ENCODE measurements at regions not wholly inside any gene's neighbourhood (a gene's known extent, or its start where the extent isn't known, plus 50 kb on each side); places are given as distances from the start of the nearest gene placed in this dataset.

DNA sequence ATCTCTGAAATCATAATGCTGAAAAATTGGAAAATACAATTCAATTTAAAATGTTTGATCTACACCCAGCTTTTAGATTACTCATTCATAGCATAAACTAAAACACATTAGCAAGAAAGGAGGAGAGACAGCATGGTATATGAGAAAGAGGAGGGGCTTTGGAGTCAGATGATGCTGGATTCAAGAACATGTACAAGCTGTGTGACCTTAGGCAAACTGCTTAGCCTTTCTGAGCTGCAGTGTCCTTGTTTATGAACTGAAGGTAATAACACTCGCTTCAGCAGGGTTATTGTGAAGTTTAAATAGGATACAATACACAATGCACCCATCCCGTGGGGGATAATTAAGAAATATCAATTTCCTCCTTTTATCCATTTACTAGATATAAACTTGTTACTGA, 79.2 kb downstream of the MAP1LC3B2 start:
- no peak overlapping the region for H3K4me3 Mint-ChIP-seq
- no peak overlapping the region for H3K27ac Mint-ChIP-seq
- CTCF ChIA-PET = no interaction called here
- Histone ChIP-seq H3K27ac (ENCODE audit: low read depth, low read length) (no peak overlapping the region), H3K27me3 (ENCODE audit: insufficient read depth, low read length, poor library complexity, severe bottlenecking) (no peaks in the 10 kb centered on the region), H3K4me1 (ENCODE audit: insufficient read depth, low read length) (no peaks in the 10 kb centered on the region), H3K9me3 (ENCODE audit: low read length) (no peaks in the 10 kb centered on the region), H3K36me3 (ENCODE audit: insufficient read depth, low read length) (no peaks in the 10 kb centered on the region), H3K4me3 (ENCODE audit: low read length) (no peak overlapping the region)
- no peak for DNase-seq
- peaks cover 8 to 14% of the 10 kb centered on the region in 2 donors for H3K27me3 Mint-ChIP-seq
- peaks cover 0 to 2% (median 0%) of the 10 kb centered on the region in 5 donors for H3K9me3 Mint-ChIP-seq
- no peaks in the 10 kb centered on the region for H3K36me3 Mint-ChIP-seq
- POLR2A ChIA-PET = no interaction called here
- peaks cover 0 to 3% (median 0%) of the 10 kb centered on the region in 3 donors for H3K4me1 Mint-ChIP-seq

DNA sequence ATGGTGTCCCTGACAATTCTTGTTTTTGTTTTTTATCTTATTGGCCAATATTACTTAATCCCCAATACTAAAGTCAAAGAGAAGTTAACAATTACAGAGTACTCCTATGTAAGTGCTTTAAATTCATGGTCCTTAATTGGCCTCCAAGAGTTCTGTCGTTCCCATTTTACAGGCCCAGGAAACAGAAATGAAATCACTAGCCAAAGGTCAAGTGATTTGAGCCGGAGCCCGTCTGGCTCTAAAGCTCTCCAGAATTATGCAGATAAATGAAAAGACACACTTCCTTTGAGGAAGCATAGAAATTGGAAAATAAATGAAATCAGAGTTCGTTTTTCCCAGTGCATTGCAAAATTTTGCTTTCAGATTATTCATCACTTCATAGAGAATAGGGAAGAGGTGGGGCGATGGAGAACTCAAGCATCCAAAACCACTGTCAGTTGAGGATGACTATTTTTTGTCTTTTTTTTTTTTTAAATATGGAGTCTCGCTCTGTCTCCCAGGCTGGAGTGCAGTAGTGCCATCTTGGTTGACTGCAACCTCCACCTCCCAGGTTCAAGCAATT, 78.5 kb downstream of the MAP1LC3B2 start:
- no peaks in the 10 kb centered on the region for H3K4me1 ChIP-seq (ENCODE audit: insufficient read depth, low read length)
- H3K4me3 ChIP-seq (ENCODE audit: low read length) = no peak overlapping the region
- H3K27ac Mint-ChIP-seq = no peak overlapping the region
- no peaks in the 10 kb centered on the region for H3K27me3 ChIP-seq (ENCODE audit: insufficient read depth, low read length, poor library complexity, severe bottlenecking)
- no peak overlapping the region for H3K27ac ChIP-seq (ENCODE audit: low read depth, low read length)
- ChIA-PET CTCF (no interaction called here), POLR2A (no interaction called here)
- peaks cover 11 to 21% of the 10 kb centered on the region in 2 donors for H3K27me3 Mint-ChIP-seq
- no peaks in the 10 kb centered on the region for H3K9me3 ChIP-seq (ENCODE audit: low read length)
- H3K4me3 Mint-ChIP-seq = no peak overlapping the region
- no peaks in the 10 kb centered on the region for H3K36me3 ChIP-seq (ENCODE audit: insufficient read depth, low read length)
- peaks cover 0 to 3% (median 0%) of the 10 kb centered on the region in 3 donors for H3K4me1 Mint-ChIP-seq
- DNase-seq = no peak
- peaks cover 0 to 2% (median 0%) of the 10 kb centered on the region in 3 donors for H3K36me3 Mint-ChIP-seq
- H3K9me3 Mint-ChIP-seq = peaks cover 0 to 2% (median 0%) of the 10 kb centered on the region in 5 donors

DNA sequence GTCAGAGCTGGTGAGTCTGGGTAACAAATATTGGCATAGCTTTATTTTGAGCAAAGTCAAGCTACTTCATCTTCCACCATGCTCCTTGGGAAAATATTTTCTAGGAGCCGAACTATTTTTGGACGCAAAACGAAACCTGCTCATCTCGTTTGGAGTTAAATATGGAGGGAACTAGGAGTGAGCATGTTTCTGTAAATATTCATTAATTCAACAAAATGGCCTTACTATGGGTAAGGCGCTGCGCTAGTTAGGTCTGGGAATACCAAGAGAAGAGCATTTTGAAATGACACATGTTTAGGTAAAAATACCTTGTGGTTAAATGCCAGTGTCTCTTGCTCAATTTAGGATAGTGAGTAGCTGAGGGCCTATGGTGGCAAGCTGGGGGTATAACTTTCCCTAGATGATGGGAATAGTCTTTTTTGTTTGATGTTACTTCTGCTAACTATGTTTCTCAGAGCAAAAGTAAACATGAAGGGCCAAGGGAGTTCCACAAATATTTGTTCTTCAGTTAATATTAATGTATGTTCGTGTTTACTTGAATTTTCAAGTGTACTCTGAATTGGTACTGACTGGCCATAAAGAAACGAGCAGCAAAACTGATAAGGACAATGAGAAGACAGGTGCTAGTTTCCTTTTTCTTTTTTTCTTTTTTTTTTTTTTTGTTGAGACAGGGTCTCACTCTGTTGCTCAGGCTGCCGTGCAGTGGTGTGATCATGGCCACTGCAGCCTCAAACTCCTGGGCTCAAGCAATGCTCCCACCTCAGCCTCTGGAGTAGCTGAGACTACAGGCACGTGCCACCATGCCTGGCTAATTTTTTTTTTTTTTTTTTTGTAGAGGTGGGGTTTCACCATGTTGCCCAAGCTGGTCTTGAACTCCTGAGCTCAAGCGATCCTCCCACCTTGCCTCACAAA, 77.7 kb downstream of the MAP1LC3B2 start:
- Mint-ChIP-seq H3K4me1 (peaks cover 0 to 3% (median 0%) of the 10 kb centered on the region in 3 donors), H3K36me3 (peaks cover 0 to 2% (median 0%) of the 10 kb centered on the region in 3 donors), H3K27ac (no peak overlapping the region), H3K4me3 (no peak overlapping the region), H3K27me3 (peaks cover 14 to 27% of the 10 kb centered on the region in 2 donors), H3K9me3 (peaks cover 0 to 2% (median 0%) of the 10 kb centered on the region in 5 donors)
- no peak for DNase-seq
- no peaks in the 10 kb centered on the region for H3K36me3 ChIP-seq (ENCODE audit: insufficient read depth, low read length)
- H3K4me1 ChIP-seq (ENCODE audit: insufficient read depth, low read length) = no peaks in the 10 kb centered on the region
- no peak overlapping the region for H3K4me3 ChIP-seq (ENCODE audit: low read length)
- POLR2A ChIA-PET = no interaction called here
- no peaks in the 10 kb centered on the region for H3K9me3 ChIP-seq (ENCODE audit: low read length)
- no peaks in the 10 kb centered on the region for H3K27me3 ChIP-seq (ENCODE audit: insufficient read depth, low read length, poor library complexity, severe bottlenecking)
- CTCF ChIA-PET = no interaction called here
- H3K27ac ChIP-seq (ENCODE audit: low read depth, low read length) = no peak overlapping the region

DNA sequence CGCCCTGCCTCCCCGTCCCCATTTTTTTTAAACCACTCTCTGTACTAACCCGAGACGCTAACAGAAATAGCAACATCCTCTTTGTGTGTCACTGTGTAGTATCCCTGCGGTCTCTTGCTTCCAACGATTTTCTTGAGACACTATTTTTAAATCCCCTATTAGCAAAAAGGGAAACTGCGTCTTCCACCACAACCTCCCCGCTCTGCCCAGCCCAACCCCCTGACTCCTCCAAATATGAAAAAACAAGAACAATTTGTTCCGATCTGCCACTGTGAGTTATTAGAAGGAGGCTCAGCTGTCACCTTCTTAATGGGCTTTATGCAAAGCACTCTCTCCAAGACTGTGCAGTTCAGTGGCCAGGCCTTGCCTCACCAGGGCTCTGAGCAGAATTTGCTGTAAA, 76.3 kb downstream of the MAP1LC3B2 start:
- no peak overlapping the region for H3K4me3 Mint-ChIP-seq
- Histone ChIP-seq H3K9me3 (ENCODE audit: low read length) (no peaks in the 10 kb centered on the region), H3K4me3 (ENCODE audit: low read length) (no peak overlapping the region), H3K4me1 (ENCODE audit: insufficient read depth, low read length) (no peaks in the 10 kb centered on the region), H3K27ac (ENCODE audit: low read depth, low read length) (no peak overlapping the region), H3K27me3 (ENCODE audit: insufficient read depth, low read length, poor library complexity, severe bottlenecking) (no peaks in the 10 kb centered on the region), H3K36me3 (ENCODE audit: insufficient read depth, low read length) (no peaks in the 10 kb centered on the region)
- peaks cover 0 to 3% (median 0%) of the 10 kb centered on the region in 3 donors for H3K4me1 Mint-ChIP-seq
- DNase-seq = no peak
- H3K9me3 Mint-ChIP-seq = peaks cover 0 to 2% (median 0%) of the 10 kb centered on the region in 5 donors
- ChIA-PET POLR2A (no interaction called here), CTCF (no interaction called here)
- peak overlapping the region in 1 of 8 donors; percentile 44 for H3K27ac Mint-ChIP-seq
- H3K27me3 Mint-ChIP-seq = peaks cover 21 to 39% of the 10 kb centered on the region in 2 donors
- H3K36me3 Mint-ChIP-seq = peaks cover 0 to 2% (median 0%) of the 10 kb centered on the region in 3 donors

DNA sequence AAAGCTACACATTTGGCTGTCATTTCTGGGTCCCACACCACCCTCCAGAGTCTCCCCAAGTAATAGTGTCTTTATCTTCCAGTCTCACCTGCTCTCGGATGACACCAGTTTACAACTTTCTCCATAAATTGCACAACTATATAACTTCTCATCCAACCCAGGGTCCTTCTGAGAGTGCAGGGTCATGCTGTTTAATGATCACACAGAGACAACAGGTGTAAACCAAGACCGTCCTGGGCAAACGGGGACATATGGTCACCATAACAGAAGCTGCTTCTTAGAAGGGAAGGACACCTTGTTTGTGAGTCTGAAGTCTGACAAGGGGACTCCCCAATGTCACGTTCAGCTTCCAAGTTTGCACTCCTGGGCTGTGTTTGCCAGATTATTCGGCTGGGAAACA, 74.3 kb downstream of the MAP1LC3B2 start:
- Mint-ChIP-seq H3K36me3 (peaks cover 0 to 2% (median 0%) of the 10 kb centered on the region in 3 donors), H3K27ac (no peak overlapping the region), H3K4me3 (no peak overlapping the region), H3K27me3 (peaks cover 26 to 54% of the 10 kb centered on the region in 2 donors), H3K4me1 (peaks cover 0 to 3% (median 0%) of the 10 kb centered on the region in 3 donors), H3K9me3 (peaks cover 0 to 2% (median 0%) of the 10 kb centered on the region in 5 donors)
- Histone ChIP-seq H3K4me1 (ENCODE audit: insufficient read depth, low read length) (no peaks in the 10 kb centered on the region), H3K36me3 (ENCODE audit: insufficient read depth, low read length) (no peaks in the 10 kb centered on the region), H3K9me3 (ENCODE audit: low read length) (no peaks in the 10 kb centered on the region), H3K27me3 (ENCODE audit: insufficient read depth, low read length, poor library complexity, severe bottlenecking) (no peaks in the 10 kb centered on the region), H3K27ac (ENCODE audit: low read depth, low read length) (no peak overlapping the region), H3K4me3 (ENCODE audit: low read length) (no peak overlapping the region)
- POLR2A ChIA-PET = no interaction called here
- CTCF ChIA-PET = interaction anchor here (1.3 kb wide), 1 partner anchor 10 kb away, joined by 3 read pairs; no protein-coding TSS in a partner anchor
- DNase-seq = no peak

DNA sequence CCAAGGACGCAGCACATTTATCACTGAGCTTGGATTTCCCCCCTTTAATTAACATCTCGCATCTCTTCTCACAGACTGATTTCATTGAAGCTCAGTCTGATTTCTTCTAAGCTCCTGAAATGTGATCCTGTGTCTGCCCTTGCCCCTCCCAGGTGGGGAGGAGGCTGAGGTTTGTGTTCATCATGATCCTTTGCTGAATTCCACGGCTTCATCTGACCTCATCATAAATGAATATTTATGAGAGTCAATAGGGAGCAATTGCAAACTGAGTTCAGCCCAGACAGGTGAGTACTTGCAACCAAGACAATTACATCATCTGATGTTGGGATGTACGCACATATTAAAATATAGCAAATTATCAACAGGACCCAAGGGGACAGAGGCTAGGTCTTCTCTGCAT, 72.4 kb downstream of the MAP1LC3B2 start:
- POLR2A ChIA-PET = no interaction called here
- Histone ChIP-seq H3K4me1 (ENCODE audit: insufficient read depth, low read length) (no peaks in the 10 kb centered on the region), H3K4me3 (ENCODE audit: low read length) (no peak overlapping the region), H3K9me3 (ENCODE audit: low read length) (no peaks in the 10 kb centered on the region), H3K27ac (ENCODE audit: low read depth, low read length) (no peak overlapping the region), H3K36me3 (ENCODE audit: insufficient read depth, low read length) (no peaks in the 10 kb centered on the region), H3K27me3 (ENCODE audit: insufficient read depth, low read length, poor library complexity, severe bottlenecking) (no peaks in the 10 kb centered on the region)
- Mint-ChIP-seq H3K9me3 (peaks cover 0 to 2% (median 0%) of the 10 kb centered on the region in 5 donors), H3K36me3 (peaks cover 0 to 2% (median 0%) of the 10 kb centered on the region in 3 donors), H3K4me3 (no peak overlapping the region), H3K27me3 (peaks cover 32 to 65% of the 10 kb centered on the region in 2 donors), H3K4me1 (peaks cover 0 to 3% (median 0%) of the 10 kb centered on the region in 3 donors), H3K27ac (no peak overlapping the region)
- DNase-seq = no peak
- CTCF ChIA-PET = no interaction called here

DNA sequence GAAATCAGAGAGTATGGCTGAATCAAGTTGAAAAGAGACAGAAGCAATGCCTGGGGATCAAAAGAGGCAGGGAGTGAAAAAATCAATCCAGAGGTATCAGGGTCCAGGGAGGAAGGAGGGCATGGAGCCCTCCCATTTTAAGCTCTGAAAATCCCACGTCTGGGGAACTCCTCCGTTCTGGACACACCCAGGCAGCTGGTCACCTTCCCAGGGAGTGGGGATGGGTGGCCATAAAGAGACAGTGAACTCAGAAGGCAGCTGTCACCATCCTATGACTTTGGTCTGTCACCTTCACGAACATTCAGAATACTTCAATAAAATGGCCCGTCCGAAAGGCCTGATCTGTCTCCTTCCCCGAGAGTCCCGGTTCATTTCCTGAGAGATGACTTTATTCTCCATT, 71.6 kb downstream of the MAP1LC3B2 start:
- no peak overlapping the region for H3K27ac Mint-ChIP-seq
- Histone ChIP-seq H3K4me1 (ENCODE audit: insufficient read depth, low read length) (no peaks in the 10 kb centered on the region), H3K27ac (ENCODE audit: low read depth, low read length) (no peak overlapping the region), H3K27me3 (ENCODE audit: insufficient read depth, low read length, poor library complexity, severe bottlenecking) (no peaks in the 10 kb centered on the region), H3K4me3 (ENCODE audit: low read length) (no peak overlapping the region), H3K36me3 (ENCODE audit: insufficient read depth, low read length) (no peaks in the 10 kb centered on the region), H3K9me3 (ENCODE audit: low read length) (no peaks in the 10 kb centered on the region)
- ChIA-PET CTCF (no interaction called here), POLR2A (no interaction called here)
- H3K36me3 Mint-ChIP-seq = peaks cover 0 to 2% (median 0%) of the 10 kb centered on the region in 3 donors
- no peak overlapping the region for H3K4me3 Mint-ChIP-seq
- H3K9me3 Mint-ChIP-seq = no peaks in the 10 kb centered on the region
- peaks cover 33 to 65% of the 10 kb centered on the region in 2 donors for H3K27me3 Mint-ChIP-seq
- DNase-seq = no peak
- H3K4me1 Mint-ChIP-seq = peaks cover 0 to 3% (median 0%) of the 10 kb centered on the region in 3 donors

DNA sequence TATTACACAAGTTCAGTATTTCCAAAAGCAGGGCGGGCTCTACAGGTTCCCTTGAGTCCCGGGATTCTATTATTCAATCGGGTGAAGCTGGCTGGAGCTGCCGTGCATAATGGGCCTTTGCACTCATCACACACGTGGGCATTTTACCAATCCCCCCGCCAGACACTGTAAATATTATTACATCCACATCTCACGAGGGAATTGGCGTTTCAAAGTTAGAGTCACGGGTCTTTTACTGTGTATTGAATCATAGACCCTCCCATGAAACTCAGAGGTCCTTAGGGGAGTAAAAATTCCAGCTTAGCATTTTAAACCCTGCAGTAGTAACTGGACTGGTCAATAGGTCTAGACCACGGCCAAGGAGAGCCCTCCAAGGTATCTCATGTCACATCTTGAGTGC, 70.3 kb downstream of the MAP1LC3B2 start:
- peaks cover 29 to 63% of the 10 kb centered on the region in 2 donors for H3K27me3 Mint-ChIP-seq
- H3K4me1 ChIP-seq (ENCODE audit: insufficient read depth, low read length) = no peaks in the 10 kb centered on the region
- H3K27me3 ChIP-seq (ENCODE audit: insufficient read depth, low read length, poor library complexity, severe bottlenecking) = no peaks in the 10 kb centered on the region
- POLR2A ChIA-PET = interaction anchor here (0.6 kb wide), 1 partner anchor 270 kb away, joined by 4 read pairs; no protein-coding TSS in a partner anchor
- no peak for DNase-seq
- CTCF ChIA-PET = no interaction called here
- no peaks in the 10 kb centered on the region for H3K9me3 Mint-ChIP-seq
- H3K27ac Mint-ChIP-seq = no peak overlapping the region
- no peaks in the 10 kb centered on the region for H3K4me1 Mint-ChIP-seq
- no peak overlapping the region for H3K27ac ChIP-seq (ENCODE audit: low read depth, low read length)
- no peaks in the 10 kb centered on the region for H3K36me3 ChIP-seq (ENCODE audit: insufficient read depth, low read length)
- H3K4me3 Mint-ChIP-seq = no peak overlapping the region
- H3K4me3 ChIP-seq (ENCODE audit: low read length) = no peak overlapping the region
- H3K36me3 Mint-ChIP-seq = peaks cover 0 to 2% (median 0%) of the 10 kb centered on the region in 3 donors
- H3K9me3 ChIP-seq (ENCODE audit: low read length) = no peaks in the 10 kb centered on the region
